Spleen (tissue), 11 donors: ENCODE measurements at regions not wholly inside any gene's neighbourhood (a gene's known extent, or its start where the extent isn't known, plus 50 kb on each side); places are given as distances from the start of the nearest gene placed in this dataset.

Experiments
- DNase-seq: peaks from one replicate; pipeline ENCODE4 v3.0.0-alpha.2; 2020
- H3K27ac ChIP-seq, 8 donors: fragments of 200-600 bp; sonication (generic) in 7 of 8; 1 replicate in 4 of 8; 2 replicates in 4 of 8; pipeline versions ENCODE4 v1.5.0 to v1.8.0; 2016 to 2021; ENCODE audit warnings: inconsistent platforms in 4 of 8, mild to moderate bottlenecking in 4 of 8, moderate library complexity in 1 of 8
- H3K27me3 ChIP-seq, 7 donors: fragments of 200-600 bp; sonication (generic) in 6 of 7; replicated peaks in 1 of 7; 1 replicate in 4 of 7; 2 replicates in 3 of 7; pipeline versions ENCODE4 v1.5.0 to v1.8.0; 2016 to 2021; ENCODE audit warnings: inconsistent platforms in 3 of 7, mild to moderate bottlenecking in 1 of 7
- H3K36me3 ChIP-seq, 6 donors: fragments of 200-600 bp; sonication (generic) in 5 of 6; 1 replicate in 4 of 6; 2 replicates in 2 of 6; pipeline versions ENCODE4 v1.5.0 to v1.8.0; 2016 to 2021; ENCODE audit warnings: inconsistent platforms in 2 of 6
- H3K4me1 ChIP-seq, 6 donors: fragments of 200-600 bp; sonication (generic) in 5 of 6; 1 replicate in 3 of 6; 2 replicates in 3 of 6; pipeline versions ENCODE4 v1.5.0 to v1.8.0; 2016 to 2021; ENCODE audit warnings: inconsistent platforms in 3 of 6
- H3K4me3 ChIP-seq, 8 donors: fragments of 200-600 bp; sonication (generic) in 7 of 8; 1 replicate in 4 of 8; 2 replicates in 4 of 8; pipeline versions ENCODE4 v1.5.0 to v1.8.0; 2016 to 2021; ENCODE audit warnings: inconsistent platforms in 4 of 8, mild to moderate bottlenecking in 4 of 8, moderate library complexity in 2 of 8
- H3K9me3 ChIP-seq, 8 donors: fragments of 200-600 bp; sonication (generic) in 7 of 8; 1 replicate in 4 of 8; 2 replicates in 4 of 8; pipeline versions ENCODE4 v1.5.0 to v1.8.0; 2016 to 2021; ENCODE audit warnings: inconsistent platforms in 4 of 8
- CTCF ChIP-seq, 11 experiments: fragments of 200-600 bp in 7 of 11; fragments of 450-650 bp in 4 of 11; sonication (generic) in 4 of 11; IDR thresholded peaks in 8 of 11; conservative IDR thresholded peaks in 3 of 11; 1 replicate in 7 of 11; 2 replicates in 4 of 11; pipeline versions ENCODE4 v1.4.0 to v1.8.0; 2016 to 2021; ENCODE audit warnings: antibody characterized with exemption in 11 of 11, inconsistent platforms in 4 of 11, mild to moderate bottlenecking in 1 of 11
- POLR2A ChIP-seq, 3 donors: fragments of 450-650 bp; IDR thresholded peaks; one replicate each; pipeline ENCODE4 v1.5.1; 2017; ENCODE audit warnings: antibody characterized with exemption in 3 of 3, mild to moderate bottlenecking in 1 of 3
- POLR2AphosphoS5 ChIP-seq, 3 donors: sonication (generic); formaldehyde crosslinking; IDR thresholded peaks; one replicate each; pipeline ENCODE4 v1.5.1; 2017; ENCODE audit warnings: antibody characterized with exemption in 3 of 3
- WGBS, 5 donors: extraction: QIAGEN DNeasy Blood & Tissue Kit in 3 of 5; methylation state at CpG; one replicate each; pipeline versions ENCODE4 v1.1.5 to v1.1.7; 2013 to 2018; 5-methylcytosine and 5-hydroxymethylcytosine counted together
- intact Hi-C: fragments of 100-400 bp; cut with DNase I; formaldehyde crosslinking; loops from one replicate; pipeline ENCODE4 v1.15.0; 2023; ENCODE audit warnings: low total_unique reads
- donor health status: healthy with polysubstance abuse.
- donor health status: DM: no; HTN: no; CAD: no; lungs with moderate emphysema.
- donor health status: DM: no; HTN: no; CAD: no.
- donor health status: Bipolar disorder and iron deficiency.
- donor health status: healthy.
- donor health status: DM: no; HTN: no; CAD: no.
- donor health status: DM: yes; HTN: yes; CAD: no.

- intact Hi-C loops = no loop called here
- TF ChIP-seq POLR2A (IDR thresholded peaks at IDR 0.05) = no peak
- no peak for TF ChIP-seq CTCF (IDR thresholded peaks at IDR 0.05 in 8 of 11, conservative IDR thresholded peaks at IDR 0.05 in 3 of 11)
- no peak for TF ChIP-seq POLR2AphosphoS5 (IDR thresholded peaks at IDR 0.05)
- H3K27ac ChIP-seq = no peak overlapping the region
- H3K27me3 ChIP-seq = no peaks in the 10 kb centered on the region
- no peak overlapping the region for H3K4me3 ChIP-seq
- no peaks in the 10 kb centered on the region for H3K36me3 ChIP-seq
- H3K4me1 ChIP-seq = no peaks in the 10 kb centered on the region
- peaks cover 0 to 18% (median 5%) of the 10 kb centered on the region in 8 donors for H3K9me3 ChIP-seq
- DNase-seq = no peak
- WGBS, 5 donors = 91 to 97% (median 93%) methylated on average over 49 to 50 of the region's 50 CpGs
Observed at GRCh38 chr6:164337024-164337924, 922.8 kb downstream of the QKI start.

- WGBS, 5 donors = 80 to 91% (median 83%) methylated on average over 2 of the region's 2 CpGs
- no peak for TF ChIP-seq POLR2A (IDR thresholded peaks at IDR 0.05)
- no peak for TF ChIP-seq CTCF (IDR thresholded peaks at IDR 0.05 in 8 of 11, conservative IDR thresholded peaks at IDR 0.05 in 3 of 11)
- TF ChIP-seq POLR2AphosphoS5 (IDR thresholded peaks at IDR 0.05) = no peak
- intact Hi-C loops = no loop called here
- Histone ChIP-seq H3K27ac (no peak overlapping the region), H3K4me3 (no peak overlapping the region), H3K36me3 (no peaks in the 10 kb centered on the region), H3K4me1 (no peaks in the 10 kb centered on the region), H3K9me3 (peaks cover 0 to 18% (median 5%) of the 10 kb centered on the region in 8 donors), H3K27me3 (no peaks in the 10 kb centered on the region)
- no peak for DNase-seq
Observed at GRCh38 chr6:164336455-164336854, 921.9 kb downstream of the QKI start.

- DNase-seq = no peak
- TF ChIP-seq POLR2AphosphoS5 (IDR thresholded peaks at IDR 0.05) (no peak), CTCF (IDR thresholded peaks at IDR 0.05 in 8 of 11, conservative IDR thresholded peaks at IDR 0.05 in 3 of 11) (no peak), POLR2A (IDR thresholded peaks at IDR 0.05) (no peak)
- 16 to 29% (median 24%) methylated on average over 2 of the region's 2 CpGs for WGBS, 5 donors
- intact Hi-C loops = no loop called here
- Histone ChIP-seq H3K27ac (no peak overlapping the region), H3K4me1 (peaks cover 0 to 4% (median 0%) of the 10 kb centered on the region in 6 donors), H3K27me3 (no peaks in the 10 kb centered on the region), H3K4me3 (no peak overlapping the region), H3K9me3 (peaks cover 0 to 6% (median 0%) of the 10 kb centered on the region in 8 donors), H3K36me3 (no peaks in the 10 kb centered on the region)
Observed at GRCh38 chr6:164331026-164331425, 916.5 kb downstream of the QKI start.

- no peak for TF ChIP-seq POLR2AphosphoS5 (IDR thresholded peaks at IDR 0.05)
- no peak for TF ChIP-seq CTCF (IDR thresholded peaks at IDR 0.05 in 8 of 11, conservative IDR thresholded peaks at IDR 0.05 in 3 of 11)
- TF ChIP-seq POLR2A (IDR thresholded peaks at IDR 0.05) = no peak
- Histone ChIP-seq H3K4me3 (no peak overlapping the region), H3K9me3 (peaks cover 0 to 15% (median 0%) of the 10 kb centered on the region in 8 donors), H3K27me3 (no peaks in the 10 kb centered on the region), H3K36me3 (no peaks in the 10 kb centered on the region), H3K4me1 (no peaks in the 10 kb centered on the region), H3K27ac (no peak overlapping the region)
- DNase-seq = no peak
- WGBS, 5 donors = 91 to 100% (median 94%) methylated on average over 1 of the region's 1 CpG
- intact Hi-C loops = no loop called here
Observed at GRCh38 chr6:164325168-164325567, 910.6 kb downstream of the QKI start.
